BLaER1 (cell line): ENCODE measurements at regions not wholly inside any gene's neighbourhood (a gene's known extent, or its start where the extent isn't known, plus 50 kb on each side); places are given as distances from the start of the nearest gene placed in this dataset.

Experiments used
- H3K27ac ChIP-seq: shearing (Covaris generic); formaldehyde crosslinking; 2 replicates; pipeline ENCODE4 v1.8.1; 2022
- H3K27me3 ChIP-seq: shearing (Covaris generic); formaldehyde crosslinking; 2 replicates; pipeline ENCODE4 v1.8.1; 2022
- H3K36me3 ChIP-seq: shearing (Covaris generic); formaldehyde crosslinking; 2 replicates; pipeline ENCODE4 v1.8.1; 2022
- H3K4me1 ChIP-seq: shearing (Covaris generic); formaldehyde crosslinking; 2 replicates; pipeline ENCODE4 v1.8.1; 2022
- H3K4me2 ChIP-seq: shearing (Covaris generic); formaldehyde crosslinking; 2 replicates; pipeline ENCODE4 v1.8.1; 2022
- H3K4me3 ChIP-seq: shearing (Covaris generic); formaldehyde crosslinking; 2 replicates; pipeline ENCODE4 v1.8.1; 2022
- H3K9ac ChIP-seq: shearing (Covaris generic); formaldehyde crosslinking; 2 replicates; pipeline ENCODE4 v1.8.1; 2022
- H3K9me3 ChIP-seq: shearing (Covaris generic); formaldehyde crosslinking; 2 replicates; pipeline ENCODE4 v1.8.1; 2022
- H4K20me1 ChIP-seq: shearing (Covaris generic); formaldehyde crosslinking; 2 replicates; pipeline ENCODE4 v1.8.1; 2022
- Cebpa-rat ChIP-seq: shearing (Covaris generic); IDR thresholded peaks from 2 replicates; pipeline ENCODE4 v1.8.1; 2022

GRCh38 chr7:138237995-138238394, 161.7 kb downstream of the AKR1D1 start:
- H3K36me3 ChIP-seq = no peaks in the 10 kb centered on the region
- TF ChIP-seq Cebpa-rat = no peak
- no peak overlapping the region for H3K27ac ChIP-seq

GRCh38 chr7:138238734-138239659, 162.7 kb downstream of the AKR1D1 start:
- no peaks in the 10 kb centered on the region for H3K36me3 ChIP-seq
- H4K20me1 ChIP-seq = no peaks in the 10 kb centered on the region
- no peak overlapping the region for H3K9ac ChIP-seq
- peaks cover 3% of the 10 kb centered on the region; the same call in 1 of the 2 replicates for H3K9me3 ChIP-seq
- no peaks in the 10 kb centered on the region for H3K4me1 ChIP-seq
- H3K27me3 ChIP-seq = no peaks in the 10 kb centered on the region
- no peak overlapping the region for H3K4me2 ChIP-seq
- no peak overlapping the region for H3K4me3 ChIP-seq
- TF ChIP-seq Cebpa-rat = no peak
- H3K27ac ChIP-seq = no peak overlapping the region

More at GRCh38 chr7:138237995-138238394, 161.7 kb downstream of the AKR1D1 start:
- H3K9ac ChIP-seq = no peak overlapping the region
- H3K4me2 ChIP-seq = no peak overlapping the region
- H3K9me3 ChIP-seq = peaks cover 3% of the 10 kb centered on the region; the same call in 1 of the 2 replicates
- H3K27me3 ChIP-seq = no peaks in the 10 kb centered on the region
- H4K20me1 ChIP-seq = no peaks in the 10 kb centered on the region
- no peaks in the 10 kb centered on the region for H3K4me1 ChIP-seq
- no peak overlapping the region for H3K4me3 ChIP-seq

- no peak for TF ChIP-seq Cebpa-rat
Measured at GRCh38 chr7:138243430-138243829, 167.2 kb downstream of the AKR1D1 start.

GRCh38 chr7:138243836-138244235, 167.6 kb downstream of the AKR1D1 start:
- Histone ChIP-seq H3K4me1 (no peaks in the 10 kb centered on the region), H3K4me2 (no peak overlapping the region), H3K27me3 (no peaks in the 10 kb centered on the region), H3K27ac (no peak overlapping the region), H3K9me3 (0 out of 2 replicates have a peak, but pooled peaks cover 5% of the 10 kb centered on the region), H3K36me3 (no peaks in the 10 kb centered on the region), H4K20me1 (no peaks in the 10 kb centered on the region), H3K9ac (no peak overlapping the region), H3K4me3 (no peak overlapping the region)
- TF ChIP-seq Cebpa-rat = no peak

More at GRCh38 chr7:138243430-138243829, 167.2 kb downstream of the AKR1D1 start:
- Histone ChIP-seq H3K4me3 (no peak overlapping the region), H4K20me1 (no peaks in the 10 kb centered on the region), H3K4me1 (no peaks in the 10 kb centered on the region), H3K9ac (no peak overlapping the region), H3K4me2 (no peak overlapping the region), H3K27ac (no peak overlapping the region), H3K9me3 (peaks cover 7% of the 10 kb centered on the region; the same call in 1 of the 2 replicates), H3K27me3 (no peaks in the 10 kb centered on the region), H3K36me3 (no peaks in the 10 kb centered on the region)

- H3K27ac ChIP-seq = no peak overlapping the region
Measured at GRCh38 chr7:138244606-138245005, 168.3 kb downstream of the AKR1D1 start.

GRCh38 chr7:138245216-138245615, 169.0 kb downstream of the AKR1D1 start:
- H3K4me3 ChIP-seq = no peak overlapping the region
- no peak overlapping the region for H3K27ac ChIP-seq
- no peaks in the 10 kb centered on the region for H3K36me3 ChIP-seq
- H3K4me2 ChIP-seq = no peak overlapping the region
- no peak overlapping the region for H3K9ac ChIP-seq
- no peaks in the 10 kb centered on the region for H3K4me1 ChIP-seq
- no peaks in the 10 kb centered on the region for H4K20me1 ChIP-seq
- TF ChIP-seq Cebpa-rat = no peak
- H3K27me3 ChIP-seq = no peaks in the 10 kb centered on the region
- H3K9me3 ChIP-seq = 0 out of 2 replicates have a peak, but pooled peaks cover 5% of the 10 kb centered on the region

More at GRCh38 chr7:138244606-138245005, 168.3 kb downstream of the AKR1D1 start:
- Histone ChIP-seq H3K9ac (no peak overlapping the region), H3K9me3 (0 out of 2 replicates have a peak, but pooled peaks cover 5% of the 10 kb centered on the region), H3K4me1 (no peaks in the 10 kb centered on the region), H3K27me3 (no peaks in the 10 kb centered on the region), H3K36me3 (no peaks in the 10 kb centered on the region), H3K4me2 (no peak overlapping the region), H3K4me3 (no peak overlapping the region), H4K20me1 (no peaks in the 10 kb centered on the region)
- no peak for TF ChIP-seq Cebpa-rat

- no peak overlapping the region for H3K27ac ChIP-seq
Measured at GRCh38 chr7:138245682-138246081, 169.4 kb downstream of the AKR1D1 start.

GRCh38 chr7:138246428-138246827, 170.2 kb downstream of the AKR1D1 start:
- Histone ChIP-seq H3K27me3 (no peaks in the 10 kb centered on the region), H3K9ac (no peak overlapping the region), H3K27ac (no peak overlapping the region), H3K9me3 (0 out of 2 replicates have a peak, but pooled peaks cover 5% of the 10 kb centered on the region), H3K36me3 (no peaks in the 10 kb centered on the region), H4K20me1 (no peaks in the 10 kb centered on the region), H3K4me2 (no peak overlapping the region), H3K4me3 (no peak overlapping the region), H3K4me1 (no peaks in the 10 kb centered on the region)
- no peak for TF ChIP-seq Cebpa-rat

More at GRCh38 chr7:138245682-138246081, 169.4 kb downstream of the AKR1D1 start:
- Histone ChIP-seq H4K20me1 (no peaks in the 10 kb centered on the region), H3K4me3 (no peak overlapping the region), H3K9me3 (0 out of 2 replicates have a peak, but pooled peaks cover 5% of the 10 kb centered on the region), H3K4me2 (no peak overlapping the region), H3K9ac (no peak overlapping the region), H3K36me3 (no peaks in the 10 kb centered on the region), H3K4me1 (no peaks in the 10 kb centered on the region), H3K27me3 (no peaks in the 10 kb centered on the region)
- no peak for TF ChIP-seq Cebpa-rat

GRCh38 chr7:138247081-138247480, 170.8 kb downstream of the AKR1D1 start:
- no peak overlapping the region for H3K4me2 ChIP-seq
- H3K27me3 ChIP-seq = no peaks in the 10 kb centered on the region
- H3K9ac ChIP-seq = no peak overlapping the region
- H4K20me1 ChIP-seq = no peaks in the 10 kb centered on the region
- no peak overlapping the region for H3K4me3 ChIP-seq
- no peaks in the 10 kb centered on the region for H3K36me3 ChIP-seq
- TF ChIP-seq Cebpa-rat = no peak
- no peak overlapping the region for H3K27ac ChIP-seq
- 0 out of 2 replicates have a peak, but pooled peaks cover 5% of the 10 kb centered on the region for H3K9me3 ChIP-seq
- H3K4me1 ChIP-seq = no peaks in the 10 kb centered on the region
